Heart right ventricle (tissue), 16 donors: ENCODE measurements at regions not wholly inside any gene's neighbourhood (a gene's known extent, or its start where the extent isn't known, plus 50 kb on each side); places are given as distances from the start of the nearest gene placed in this dataset.

Source experiments
- ATAC-seq, 8 donors: fragments of 200-7000 bp; cut with Tn5 transposase; one replicate each; pipeline ENCODE4 v1.9.1; 2020; ENCODE audit warnings: mild to moderate bottlenecking in 8 of 8, moderate library complexity in 8 of 8, moderate number of reproducible peaks in 1 of 8
- DNase-seq, 2 donors: peaks; one replicate each; pipeline ENCODE4 v3.0.0-alpha.2; 2020
- H3K27ac ChIP-seq, 10 donors: fragments of 200-600 bp; sonication (generic) in 2 of 10; one replicate each; pipeline versions ENCODE4 v1.5.0 to v1.8.0; 2020 to 2022; ENCODE audit warnings: mild to moderate bottlenecking in 3 of 10
- H3K27me3 ChIP-seq, 7 donors: fragments of 200-600 bp; one replicate each; pipeline ENCODE4 v1.8.0; 2021 to 2022; ENCODE audit warnings: mild to moderate bottlenecking in 2 of 7
- H3K36me3 ChIP-seq, 9 donors: fragments of 200-600 bp; sonication (generic) in 1 of 9; one replicate each; pipeline versions ENCODE4 v1.5.0 to v1.8.0; 2020 to 2022; ENCODE audit warnings: mild to moderate bottlenecking in 2 of 9
- H3K4me1 ChIP-seq, 9 donors: fragments of 200-600 bp; sonication (generic) in 1 of 9; one replicate each; pipeline versions ENCODE4 v1.5.0 to v1.8.0; 2020 to 2022; ENCODE audit warnings: mild to moderate bottlenecking in 4 of 9
- H3K4me3 ChIP-seq, 10 donors: fragments of 200-600 bp; sonication (generic) in 2 of 10; one replicate each; pipeline versions ENCODE4 v1.5.0 to v1.8.0; 2020 to 2022; ENCODE audit warnings: mild to moderate bottlenecking in 7 of 10, moderate library complexity in 2 of 10
- H3K9me3 ChIP-seq, 11 donors: fragments of 200-600 bp in 10 of 11; sonication (generic) in 2 of 11; one replicate each; pipeline versions ENCODE4 v1.5.0 to v1.8.0; 2013 to 2022; ENCODE audit warnings: mild to moderate bottlenecking in 2 of 11, control low read depth in 1 of 11, moderate library complexity in 1 of 11
- CTCF ChIP-seq, 9 donors: fragments of 200-600 bp; sonication (generic) in 2 of 9; IDR thresholded peaks; one replicate each; pipeline versions ENCODE4 v1.5.0 to v1.8.0; 2021 to 2022; ENCODE audit warnings: antibody characterized with exemption in 9 of 9, mild to moderate bottlenecking in 5 of 9, moderate library complexity in 1 of 9
- WGBS, 2 donors: extraction: QIAGEN DNeasy Blood & Tissue Kit; methylation state at CpG; one replicate each; pipeline ENCODE4 v1.1.7; 2013; ENCODE audit warnings: inconsistent platforms in 1 of 2; 5-methylcytosine and 5-hydroxymethylcytosine counted together
- intact Hi-C, 10 donors: fragments of 100-400 bp; cut with DNase I; formaldehyde crosslinking; loops; one replicate each; pipeline versions ENCODE4 v1.11.1 to v1.14.2; 2022
- donor health status: Arrhythmogenic right ventricular cardiomyopathy.
- donor health status: ischemic (EF 13 %, LVEDD 7.1; RV severe dilation, severe dysfunction).
- donor health status: healthy with polysubstance abuse.
- donor health status: DM: no; HTN: yes; CAD: no.
- donor health status: DM: no; HTN: no; CAD: no.
- donor health status: ischemic (EF 25% LVEDD 6.9; RV normal size, moderate dysfunction).
- donor health status: ischemic (EF 25% LVEDD 5.7; RV mildly dilated, moderate dysfunction).
- donor health status: healthy.
- donor health status: DM: yes; HTN: yes; CAD: no.
- donor health status: Ischemic cardiomyopathy.
- donor health status: ischemic (EF 35%, LVEDD 5.7; RV mildly dilated, moderate dysfunction).
- donor health status: nonischemic (EF 11% LVEDD 7.7; RV severe dilation, severe dysfunction).
- donor health status: DM: yes; HTN: yes; CAD: no.
- donor health status: PGD.
- donor health status: ischemic (EF 29% LVEDD 5.4; RV normal size, mild dysfunction).
- donor health status: nonischemic (EF 23%, LVEDD 6.1; RV moderate dilation, normal function).

DNA sequence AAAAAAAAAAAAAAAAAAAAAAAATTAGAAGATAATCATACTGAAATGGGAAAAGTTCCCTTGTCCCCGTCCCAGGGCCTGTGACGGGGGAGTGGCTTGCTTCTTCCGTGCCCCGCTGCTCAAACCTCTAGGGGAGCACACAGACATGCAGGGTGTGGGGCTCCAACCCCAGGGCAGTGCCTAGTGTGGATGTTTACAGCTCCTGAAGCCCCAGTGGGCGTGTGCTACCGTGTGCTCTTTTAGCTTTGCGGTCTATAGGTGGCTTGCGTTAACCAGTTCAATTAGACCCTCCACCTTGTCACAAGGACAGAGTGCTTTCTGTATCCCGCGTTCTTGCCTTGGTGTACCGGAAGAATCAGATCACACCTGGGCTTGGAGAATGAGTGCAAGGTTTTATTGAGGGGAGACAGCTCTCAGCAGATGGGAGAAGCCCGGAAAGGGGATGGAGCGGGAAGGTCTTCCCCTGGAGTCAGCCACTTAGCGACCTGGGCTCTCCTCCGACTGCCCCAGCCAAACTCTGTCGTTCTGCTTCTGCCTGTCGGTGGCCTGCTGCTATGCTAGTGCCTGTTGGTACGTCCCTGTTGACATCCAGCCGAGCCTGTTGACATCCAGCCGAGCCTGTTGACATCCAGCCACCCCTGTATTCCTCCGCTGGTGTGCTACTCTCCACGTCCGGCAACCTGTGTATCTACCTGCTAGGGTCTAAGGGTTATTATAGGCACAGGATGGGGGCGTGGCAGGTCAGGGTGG lies 569.8 kb downstream of the VGLL3 start:
- DNase-seq: no peak
- WGBS, 2 donors: 79 to 80% methylated on average over 24 of the region's 24 CpGs
- TF ChIP-seq CTCF (IDR thresholded peaks at IDR 0.05): no peak
- peaks cover 0 to 31% (median 0%) of the 10 kb centered on the region in 11 donors for H3K9me3 ChIP-seq
- ATAC-seq: no peak
- H3K27me3 ChIP-seq: no peaks in the 10 kb centered on the region
- H3K27ac ChIP-seq: no peak overlapping the region
- no peaks in the 10 kb centered on the region for H3K4me1 ChIP-seq
- H3K36me3 ChIP-seq: no peaks in the 10 kb centered on the region
- intact Hi-C loops: no loop called here
- H3K4me3 ChIP-seq: no peak overlapping the region

GRCh38 chr3:86418861-86419260 lies 572.1 kb downstream of the VGLL3 start:
- H3K27ac ChIP-seq: no peak overlapping the region
- H3K36me3 ChIP-seq: no peaks in the 10 kb centered on the region
- no peak for TF ChIP-seq CTCF (IDR thresholded peaks at IDR 0.05)
- peaks cover 0 to 12% (median 0%) of the 10 kb centered on the region in 11 donors for H3K9me3 ChIP-seq
- DNase-seq (no peak), ATAC-seq (no peak)
- H3K4me1 ChIP-seq: no peaks in the 10 kb centered on the region
- intact Hi-C loops: no loop called here
- no peaks in the 10 kb centered on the region for H3K27me3 ChIP-seq
- H3K4me3 ChIP-seq: no peak overlapping the region
- WGBS, 2 donors: 27 to 31% methylated on average over 2 of the region's 2 CpGs

DNA sequence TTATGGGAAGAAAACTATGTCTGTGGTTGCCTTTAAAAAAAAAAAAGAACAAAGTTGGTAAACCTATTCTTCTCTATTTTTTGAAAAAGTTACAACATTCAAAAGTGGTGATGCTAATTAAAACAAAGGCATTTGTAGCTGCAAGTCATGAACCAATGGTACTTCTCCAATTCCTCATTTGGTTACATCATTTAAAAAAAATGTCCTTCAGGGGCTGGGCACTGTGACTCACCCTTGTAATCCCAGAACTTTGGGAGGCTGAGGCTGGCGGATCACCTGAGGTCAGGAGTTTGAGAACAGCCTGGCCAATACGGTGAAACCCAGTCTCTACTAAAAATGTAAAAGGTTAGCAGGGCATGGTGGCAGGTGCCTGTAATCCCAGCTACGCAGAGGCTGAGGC lies 574.6 kb downstream of the VGLL3 start:
- H3K36me3 ChIP-seq: no peaks in the 10 kb centered on the region
- H3K27me3 ChIP-seq: no peaks in the 10 kb centered on the region
- no peak for TF ChIP-seq CTCF (IDR thresholded peaks at IDR 0.05)
- H3K9me3 ChIP-seq: peaks cover 0 to 4% (median 0%) of the 10 kb centered on the region in 11 donors
- no peaks in the 10 kb centered on the region for H3K4me1 ChIP-seq
- 85 to 87% methylated on average over 3 of the region's 3 CpGs for WGBS, 2 donors
- no peak overlapping the region for H3K27ac ChIP-seq
- no peak for DNase-seq
- intact Hi-C loops: no loop called here
- ATAC-seq: no peak
- H3K4me3 ChIP-seq: no peak overlapping the region

- no peak overlapping the region for H3K4me3 ChIP-seq
- DNase-seq (no peak), ATAC-seq (no peak)
- no peaks in the 10 kb centered on the region for H3K4me1 ChIP-seq
- intact Hi-C loops: no loop called here
- no peaks in the 10 kb centered on the region for H3K36me3 ChIP-seq
- TF ChIP-seq CTCF (IDR thresholded peaks at IDR 0.05): no peak
- WGBS, 2 donors: 14 to 17% methylated on average over 2 of the region's 2 CpGs
- no peak overlapping the region for H3K27ac ChIP-seq
- peaks cover 0 to 4% (median 0%) of the 10 kb centered on the region in 11 donors for H3K9me3 ChIP-seq
- no peaks in the 10 kb centered on the region for H3K27me3 ChIP-seq
Measured at GRCh38 chr3:86413645-86414044, 577.3 kb downstream of the VGLL3 start.
